ENCODE measurements at regions not wholly inside any gene's neighbourhood (a gene's known extent, or its start where the extent isn't known, plus 50 kb on each side); places are given as distances from the start of the nearest gene placed in this dataset.
"Not testable (repeated sequence)": the region's sequence is repeated elsewhere in the genome, so short reads cannot be mapped to it uniquely, and the experiment has no call there.

- H3K4me1 ChIP-seq = no peaks in the 10 kb centered on the region
- H3K4me3 ChIP-seq = no peak overlapping the region
- DNase-seq = no peak
- H3K27ac ChIP-seq = no peak overlapping the region
- no peaks in the 10 kb centered on the region for H3K36me3 ChIP-seq
- H3K9me3 ChIP-seq = peaks cover 3 to 28% (median 15%) of the 10 kb centered on the region in 4 donors
- no peaks in the 10 kb centered on the region for H3K27me3 ChIP-seq
- TF ChIP-seq POLR2AphosphoS5 (IDR thresholded peaks at IDR 0.05) (no peak), POLR2A (IDR thresholded peaks at IDR 0.05) (no peak), EP300 (IDR thresholded peaks at IDR 0.05) (no peak), CTCF (IDR thresholded peaks at IDR 0.05) (no peak)
- intact Hi-C loops (cut with DNase I; ENCODE audit: low total_unique reads) = no loop called here
- WGBS, 5 donors = 23 to 35% (median 28%) methylated on average over 2 of the region's 2 CpGs
Observed at GRCh38 chr3:43838009-43838758, 147.4 kb downstream of the ABHD5 start.

DNA sequence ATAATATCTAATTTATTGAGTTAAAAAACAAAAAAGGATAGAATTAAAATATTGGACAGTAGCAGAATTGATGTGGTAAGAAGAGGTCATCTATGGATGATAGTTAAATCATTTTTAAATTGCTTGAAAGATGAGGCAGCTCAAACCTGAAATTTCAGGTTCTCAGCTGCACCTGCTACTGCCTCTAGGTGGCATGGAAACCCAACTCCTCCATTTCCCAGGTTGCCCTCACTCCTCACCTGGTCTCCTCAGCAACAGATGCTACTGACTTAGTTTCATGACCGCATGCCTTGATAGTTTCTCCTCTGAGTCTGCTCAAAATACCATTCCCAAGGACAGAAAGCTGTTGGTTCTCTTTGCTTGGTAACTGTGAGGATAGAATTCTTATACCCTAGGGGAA, 148.1 kb downstream of the ABHD5 start:
- intact Hi-C loops (cut with DNase I; ENCODE audit: low total_unique reads) = no loop called here
- Histone ChIP-seq H3K27me3 (no peaks in the 10 kb centered on the region), H3K4me3 (no peak overlapping the region), H3K4me1 (no peaks in the 10 kb centered on the region), H3K36me3 (no peaks in the 10 kb centered on the region), H3K9me3 (peaks cover 3 to 28% (median 15%) of the 10 kb centered on the region in 4 donors), H3K27ac (no peak overlapping the region)
- no peak for DNase-seq
- TF ChIP-seq CTCF (IDR thresholded peaks at IDR 0.05) = no peak
- no peak for TF ChIP-seq POLR2AphosphoS5 (IDR thresholded peaks at IDR 0.05)
- no peak for TF ChIP-seq POLR2A (IDR thresholded peaks at IDR 0.05)
- TF ChIP-seq EP300 (IDR thresholded peaks at IDR 0.05) = no peak
- WGBS, 5 donors = 87 to 94% (median 88%) methylated on average over 1 of the region's 1 CpG

DNA sequence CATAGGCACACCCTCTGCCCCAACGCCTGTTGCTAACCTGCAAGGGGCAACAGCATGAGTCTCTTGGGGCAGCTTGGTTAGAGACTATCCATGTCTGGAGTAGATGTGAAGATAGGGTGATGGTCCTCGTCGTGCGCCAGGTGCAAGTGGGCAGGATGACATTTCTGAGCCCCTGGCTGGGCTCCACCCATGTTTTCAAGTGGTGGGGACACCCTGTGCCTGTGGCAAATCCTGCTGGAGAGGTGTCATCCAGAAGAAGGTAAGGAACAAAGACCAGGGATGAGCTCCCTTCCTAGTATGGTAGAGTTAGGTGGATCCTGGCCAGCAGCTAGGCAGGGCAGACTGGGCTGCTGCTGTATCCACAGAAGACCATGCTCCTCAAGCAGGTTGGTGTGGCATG, 152.6 kb downstream of the ABHD5 start:
- DNase-seq = no peak
- no peaks in the 10 kb centered on the region for H3K36me3 ChIP-seq
- no peak overlapping the region for H3K27ac ChIP-seq
- H3K9me3 ChIP-seq = peaks cover 5 to 38% (median 24%) of the 10 kb centered on the region in 4 donors
- H3K27me3 ChIP-seq = no peaks in the 10 kb centered on the region
- intact Hi-C loops (cut with DNase I; ENCODE audit: low total_unique reads) = no loop called here
- H3K4me3 ChIP-seq = no peak overlapping the region
- no peaks in the 10 kb centered on the region for H3K4me1 ChIP-seq
- WGBS, 5 donors = 66 to 96% (median 77%) methylated on average over 4 of the region's 4 CpGs
- TF ChIP-seq POLR2A (IDR thresholded peaks at IDR 0.05) = no peak
- no peak for TF ChIP-seq CTCF (IDR thresholded peaks at IDR 0.05)
- TF ChIP-seq EP300 (IDR thresholded peaks at IDR 0.05) = no peak
- no peak for TF ChIP-seq POLR2AphosphoS5 (IDR thresholded peaks at IDR 0.05)

GRCh38 chr3:43844757-43845156, 154.0 kb downstream of the ABHD5 start:
- Histone ChIP-seq H3K27ac (no peak overlapping the region), H3K4me1 (no peaks in the 10 kb centered on the region), H3K9me3 (peaks cover 5 to 30% (median 19%) of the 10 kb centered on the region in 4 donors), H3K36me3 (no peaks in the 10 kb centered on the region), H3K4me3 (no peak overlapping the region), H3K27me3 (no peaks in the 10 kb centered on the region)
- DNase-seq = no peak
- TF ChIP-seq POLR2AphosphoS5 (IDR thresholded peaks at IDR 0.05) = no peak
- 66 to 80% (median 74%) methylated on average over 3 of the region's 3 CpGs for WGBS, 5 donors
- intact Hi-C loops (cut with DNase I; ENCODE audit: low total_unique reads) = no loop called here

- H3K4me3 ChIP-seq; H3K36me3 ChIP-seq; DNase-seq; intact Hi-C loops (cut with DNase I; ENCODE audit: low total_unique reads); H3K27ac ChIP-seq; H3K27me3 ChIP-seq; H3K4me1 ChIP-seq: not testable (repeated sequence)
- WGBS, 5 donors = 50 to 68% (median 60%) methylated on average over 1 of the region's 1 CpG
- H3K9me3 ChIP-seq = peaks cover 5 to 29% (median 19%) of the 10 kb centered on the region in 4 donors
Observed at GRCh38 chr3:43845553-43845952, 154.8 kb downstream of the ABHD5 start.

Measured in stomach (tissue), 8 donors.